Activated naive CD8-positive, alpha-beta T cell treated with anti-CD3 and anti-CD28 coated beads, Interleukin-2, amount 10 ng/mL, durations not matched to agents 7 days and 5 days (primary cell): ENCODE measurements at regions not wholly inside any gene's neighbourhood (a gene's known extent, or its start where the extent isn't known, plus 50 kb on each side); places are given as distances from the start of the nearest gene placed in this dataset.
A peak's percentile ranks its signal among the peaks of the same experiment; 100 is the strongest.

ENCODE experiments used
- ATAC-seq: fragments of 150-1000 bp; cut with Tn5 transposase; one replicate; pipeline ENCODE4 v1.10.0; 2021; ENCODE audit warnings: low read depth, moderate library complexity
- POLR2A ChIA-PET: fragments of 350-600 bp; sonication (Branson Sonifier 250); formaldehyde crosslinking; loops from one replicate; lab custom pipeline; 2021; ENCODE audit warnings: antibody characterized with exemption; lab: Charles Lee
- DNase-seq: peaks from one replicate; pipeline ENCODE4 v3.0.0; 2021
- H3K27ac Mint-ChIP-seq: one replicate; pipeline ENCODE4 v1.8.0; 2022; ENCODE audit warnings: mild to moderate bottlenecking, mixed read lengths
- H3K27me3 Mint-ChIP-seq: one replicate; pipeline ENCODE4 v1.8.0; 2022; ENCODE audit warnings: mild to moderate bottlenecking, moderate library complexity, mixed read lengths
- H3K36me3 Mint-ChIP-seq: one replicate; pipeline ENCODE4 v1.8.0; 2021; ENCODE audit warnings: mild to moderate bottlenecking, mixed read lengths
- H3K4me1 Mint-ChIP-seq: one replicate; pipeline ENCODE4 v1.8.0; 2021; ENCODE audit warnings: mixed read lengths
- H3K4me3 Mint-ChIP-seq: one replicate; pipeline ENCODE4 v1.8.0; 2022; ENCODE audit warnings: mild to moderate bottlenecking, moderate library complexity, mixed read lengths
- H3K9me3 Mint-ChIP-seq: one replicate; pipeline ENCODE4 v1.8.0; 2021; ENCODE audit warnings: mixed read lengths

DNA sequence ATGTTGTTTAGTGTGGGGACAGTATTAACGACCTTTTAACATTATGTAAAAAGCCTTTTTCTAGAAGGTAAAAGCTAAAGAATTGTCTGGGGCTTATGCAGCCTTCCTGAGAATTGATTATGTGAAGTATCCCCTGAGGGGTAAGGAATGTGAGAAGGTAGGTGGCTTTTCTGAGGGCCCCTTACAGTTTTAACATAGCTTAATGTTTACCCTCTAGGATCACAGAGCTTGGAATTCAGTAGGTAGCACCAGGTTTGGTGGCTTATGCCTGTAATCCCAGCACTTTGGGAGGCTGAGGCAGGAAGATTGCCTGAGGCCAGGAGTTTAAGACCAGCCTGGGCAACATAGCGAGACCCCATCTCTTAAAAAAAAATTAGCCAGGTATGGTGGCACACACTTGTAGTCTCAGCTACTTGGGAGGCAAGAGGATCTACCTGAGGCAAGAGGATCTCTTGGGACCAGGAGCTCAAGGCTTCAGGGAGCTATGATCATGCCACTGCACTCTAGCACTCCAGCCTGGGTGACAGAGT lies 101.3 kb downstream of the OLFM4 start:
- Mint-ChIP-seq H3K27ac (no peak overlapping the region), H3K4me1 (no peaks in the 10 kb centered on the region), H3K4me3 (no peak overlapping the region), H3K27me3 (peaks cover 1% of the 10 kb centered on the region), H3K9me3 (no peaks in the 10 kb centered on the region), H3K36me3 (no peaks in the 10 kb centered on the region)
- POLR2A ChIA-PET: no interaction called here
- DNase-seq (no peak), ATAC-seq (no peak)

DNA sequence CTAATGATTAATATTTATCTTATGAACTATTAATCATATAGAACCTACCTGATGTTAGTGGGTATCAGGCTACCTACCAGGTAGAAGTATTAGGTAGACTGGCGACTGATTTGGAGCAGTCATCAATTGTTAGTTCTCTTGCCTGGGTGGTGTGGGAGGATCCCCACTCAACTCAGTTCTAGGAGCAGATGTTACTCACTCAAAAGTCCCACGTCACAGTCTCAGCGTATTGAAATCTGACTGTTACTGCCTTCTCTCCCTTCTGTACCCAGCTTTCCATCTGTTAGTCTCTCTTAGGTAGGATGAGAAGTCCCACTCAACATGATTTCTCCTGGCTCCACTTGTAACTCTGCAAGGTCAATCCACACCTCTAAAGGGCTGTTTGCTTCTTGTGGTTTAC lies 102.7 kb downstream of the OLFM4 start:
- ATAC-seq (no peak), DNase-seq (no peak)
- Mint-ChIP-seq H3K9me3 (no peaks in the 10 kb centered on the region), H3K27ac (no peak overlapping the region), H3K4me1 (no peaks in the 10 kb centered on the region), H3K36me3 (no peaks in the 10 kb centered on the region), H3K27me3 (peaks cover 1% of the 10 kb centered on the region), H3K4me3 (no peak overlapping the region)
- POLR2A ChIA-PET: no interaction called here

DNA sequence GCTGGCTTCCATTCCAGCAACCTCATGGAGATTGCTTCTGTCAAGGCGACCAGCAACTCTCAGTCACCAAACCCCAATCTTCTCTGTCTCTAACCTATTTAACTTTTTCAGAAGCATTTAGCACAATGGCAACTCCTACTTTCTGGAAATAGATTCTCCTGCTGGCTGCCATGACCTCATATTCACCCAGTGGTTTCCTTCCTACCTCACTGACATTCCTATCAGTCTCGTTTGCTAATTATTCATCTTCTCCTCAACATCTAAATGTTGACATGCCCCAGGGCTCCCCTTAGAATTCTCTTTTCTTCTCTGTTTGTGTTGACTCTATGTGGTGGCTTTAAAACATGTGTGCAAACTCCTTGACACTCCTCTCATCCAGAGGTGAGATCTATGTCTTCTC lies 106.7 kb downstream of the OLFM4 start:
- H3K4me1 Mint-ChIP-seq: no peaks in the 10 kb centered on the region
- H3K4me3 Mint-ChIP-seq: no peak overlapping the region
- no peak overlapping the region for H3K27ac Mint-ChIP-seq
- POLR2A ChIA-PET: no interaction called here
- ATAC-seq: no peak
- no peaks in the 10 kb centered on the region for H3K36me3 Mint-ChIP-seq
- H3K9me3 Mint-ChIP-seq: no peaks in the 10 kb centered on the region
- no peak for DNase-seq
- peaks cover 1% of the 10 kb centered on the region for H3K27me3 Mint-ChIP-seq

DNA sequence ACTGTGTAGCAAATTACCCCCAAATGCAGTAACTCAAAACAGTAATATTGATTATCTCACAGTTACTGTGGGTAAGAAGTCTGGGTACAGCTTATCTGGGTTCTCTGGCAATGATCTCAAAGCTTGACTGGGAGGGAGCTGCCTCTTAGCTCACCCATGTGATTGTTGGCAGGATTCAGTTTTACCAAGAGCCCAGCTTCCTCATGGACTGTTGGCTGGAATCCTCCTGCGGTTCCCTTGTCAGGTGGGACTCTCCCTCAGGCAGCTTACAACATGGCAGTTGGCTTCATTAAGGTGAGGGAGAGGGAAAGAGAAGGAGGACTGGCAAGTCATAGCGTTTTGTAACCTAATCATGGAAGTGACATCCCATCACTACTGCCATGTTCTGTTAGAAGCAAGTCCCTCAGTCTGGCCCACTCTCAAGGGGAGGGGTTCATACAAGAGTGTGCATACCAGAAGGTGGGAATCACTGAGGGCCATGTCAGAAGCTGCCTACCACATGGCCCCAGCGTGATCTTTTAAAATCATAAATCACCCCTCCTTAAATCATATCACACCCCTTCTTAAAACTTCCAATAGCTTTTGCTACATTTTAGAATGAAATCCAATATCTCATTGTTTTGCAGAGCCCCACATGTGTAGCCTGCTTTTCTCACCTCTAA lies 108.1 kb downstream of the OLFM4 start:
- Mint-ChIP-seq H3K4me3 (no peak overlapping the region), H3K27ac (no peak overlapping the region), H3K27me3 (no peaks in the 10 kb centered on the region), H3K9me3 (no peaks in the 10 kb centered on the region), H3K4me1 (no peaks in the 10 kb centered on the region), H3K36me3 (no peaks in the 10 kb centered on the region)
- ATAC-seq (no peak), DNase-seq (no peak)
- POLR2A ChIA-PET: no interaction called here

DNA sequence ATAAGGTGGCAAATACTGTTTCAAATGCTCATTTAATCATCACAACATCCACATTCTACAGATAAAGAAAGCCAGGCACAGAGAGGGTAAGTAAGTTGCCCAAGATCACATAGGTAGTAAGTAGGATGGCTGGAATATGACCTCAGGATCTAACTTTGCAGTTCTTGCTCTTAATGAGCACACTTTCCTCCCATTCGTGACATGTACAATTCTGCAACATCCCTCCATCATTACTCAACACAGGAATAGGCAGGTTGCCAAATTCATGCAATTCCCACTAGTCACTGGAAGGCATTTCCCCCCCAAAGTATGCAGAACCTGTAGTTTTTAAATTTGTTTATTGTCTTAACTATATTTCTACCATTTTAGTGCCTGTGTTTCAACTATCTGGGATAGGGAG lies 109.2 kb downstream of the OLFM4 start:
- no peak for ATAC-seq
- H3K27me3 Mint-ChIP-seq: no peaks in the 10 kb centered on the region
- no peaks in the 10 kb centered on the region for H3K9me3 Mint-ChIP-seq
- DNase-seq: no peak
- H3K36me3 Mint-ChIP-seq: no peaks in the 10 kb centered on the region
- H3K4me1 Mint-ChIP-seq: no peaks in the 10 kb centered on the region
- POLR2A ChIA-PET: no interaction called here
- no peak overlapping the region for H3K4me3 Mint-ChIP-seq
- no peak overlapping the region for H3K27ac Mint-ChIP-seq

DNA sequence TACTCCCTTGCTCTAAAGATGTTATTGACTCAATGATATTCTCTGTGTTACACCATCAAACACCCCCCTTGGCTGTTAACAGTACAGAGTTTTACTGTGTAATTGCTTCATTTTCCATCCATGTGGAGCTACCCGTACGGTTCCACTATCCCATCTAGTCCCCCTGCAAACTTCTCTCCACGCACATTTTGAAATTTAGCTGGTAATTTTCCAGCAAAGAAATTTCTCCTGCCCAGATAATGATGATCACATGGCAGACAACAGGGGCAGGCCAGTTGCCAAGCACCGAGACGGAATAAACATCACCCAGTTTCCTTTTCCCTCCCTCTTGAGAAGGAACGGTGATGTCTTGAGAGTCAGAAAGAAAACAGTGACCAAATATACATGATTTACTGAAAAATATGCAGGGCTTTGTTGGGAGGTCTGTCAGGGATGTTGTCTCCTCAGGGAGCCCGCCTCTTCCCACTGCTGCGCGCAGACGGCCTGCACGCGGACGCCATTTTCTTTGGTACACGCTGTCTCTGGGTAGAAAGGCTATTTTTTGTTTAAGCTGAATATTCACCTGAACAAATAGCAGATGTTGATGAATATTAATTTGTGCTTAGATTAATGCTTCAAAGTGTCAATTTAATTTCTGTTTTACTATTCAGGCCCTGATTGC lies 109.9 kb downstream of the OLFM4 start:
- ATAC-seq (no peak), DNase-seq (no peak)
- POLR2A ChIA-PET: no interaction called here
- Mint-ChIP-seq H3K27ac (no peak overlapping the region), H3K4me3 (no peak overlapping the region), H3K9me3 (no peaks in the 10 kb centered on the region), H3K4me1 (no peaks in the 10 kb centered on the region), H3K27me3 (no peaks in the 10 kb centered on the region), H3K36me3 (no peaks in the 10 kb centered on the region)

DNA sequence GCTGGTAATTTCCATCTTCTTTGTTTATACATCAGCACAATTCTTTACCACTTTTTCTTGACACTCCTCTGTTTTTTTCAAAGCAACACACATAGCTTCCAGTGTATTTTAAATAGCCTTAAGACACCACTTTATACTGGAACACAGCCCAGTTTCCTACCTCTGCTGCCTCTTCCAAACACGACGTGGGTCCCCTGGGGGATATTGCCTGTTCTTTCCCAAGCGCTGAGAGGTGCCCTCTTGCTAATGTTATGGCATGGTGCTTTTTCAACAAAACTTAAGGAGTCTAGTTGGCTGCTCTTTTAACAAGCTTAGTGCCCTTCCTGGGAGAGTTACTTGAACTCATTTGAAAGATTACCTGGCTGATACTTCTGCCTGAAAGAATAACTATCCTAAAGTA lies 112.7 kb downstream of the OLFM4 start:
- POLR2A ChIA-PET: no interaction called here
- DNase-seq: no peak

DNA sequence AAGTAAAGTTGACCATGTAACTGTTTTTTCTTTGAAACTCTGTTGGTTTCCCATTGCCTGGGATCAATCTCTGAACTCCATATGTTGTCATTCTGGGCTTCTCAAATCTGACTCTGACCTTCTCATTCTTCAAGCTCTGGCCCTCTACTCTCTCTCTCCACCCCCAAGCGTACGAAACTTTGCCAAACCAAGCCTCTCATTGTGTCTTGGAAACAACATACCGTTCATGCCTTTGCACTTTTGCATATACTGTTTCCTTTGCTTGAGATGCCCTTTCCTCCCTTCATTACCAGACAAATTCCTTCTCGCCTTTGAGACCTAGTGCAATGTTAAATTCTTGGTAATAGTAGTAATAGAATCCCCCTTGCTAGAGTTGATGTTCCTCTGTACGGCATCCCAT lies 113.7 kb downstream of the OLFM4 start:
- H3K27ac Mint-ChIP-seq: no peak overlapping the region
- DNase-seq (no peak), ATAC-seq (no peak)
- no peaks in the 10 kb centered on the region for H3K9me3 Mint-ChIP-seq
- H3K36me3 Mint-ChIP-seq: no peaks in the 10 kb centered on the region
- no peak overlapping the region for H3K4me3 Mint-ChIP-seq
- POLR2A ChIA-PET: no interaction called here
- no peaks in the 10 kb centered on the region for H3K27me3 Mint-ChIP-seq
- no peaks in the 10 kb centered on the region for H3K4me1 Mint-ChIP-seq

More for the DNA sequence above, 112.7 kb downstream of the OLFM4 start:
- Mint-ChIP-seq H3K4me3 (no peak overlapping the region), H3K36me3 (no peaks in the 10 kb centered on the region), H3K9me3 (no peaks in the 10 kb centered on the region), H3K27me3 (no peaks in the 10 kb centered on the region), H3K27ac (no peak overlapping the region), H3K4me1 (no peaks in the 10 kb centered on the region)
- no peak for ATAC-seq

DNA sequence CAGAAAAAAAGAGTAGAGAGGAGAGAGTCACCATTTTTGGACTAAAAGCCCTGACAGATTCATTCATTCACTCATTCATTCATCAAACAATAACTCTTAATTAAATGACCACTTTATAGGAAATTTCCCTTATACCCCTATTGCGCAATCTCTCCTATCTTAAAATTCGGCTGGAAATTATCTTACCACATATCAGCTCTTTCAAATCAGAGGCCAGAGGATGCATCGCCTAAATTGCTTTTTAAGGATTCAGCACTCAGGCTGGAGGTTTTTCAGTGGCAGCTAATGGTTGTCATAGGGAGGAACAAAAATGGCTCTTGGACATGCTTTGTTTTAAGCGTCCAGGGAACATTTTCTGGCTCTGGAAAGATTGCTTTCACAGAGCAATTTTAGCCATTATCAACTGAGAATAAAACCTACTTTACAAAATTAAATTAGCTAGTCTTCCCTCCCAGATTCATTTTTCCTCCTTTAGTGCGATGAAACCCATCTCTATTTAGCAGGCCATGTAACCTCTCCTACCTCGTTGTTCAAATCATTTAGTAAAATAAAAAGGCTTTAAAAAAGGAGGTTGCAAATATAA lies 115.2 kb downstream of the OLFM4 start:
- no peak overlapping the region for H3K27ac Mint-ChIP-seq
- H3K9me3 Mint-ChIP-seq: no peaks in the 10 kb centered on the region

DNA sequence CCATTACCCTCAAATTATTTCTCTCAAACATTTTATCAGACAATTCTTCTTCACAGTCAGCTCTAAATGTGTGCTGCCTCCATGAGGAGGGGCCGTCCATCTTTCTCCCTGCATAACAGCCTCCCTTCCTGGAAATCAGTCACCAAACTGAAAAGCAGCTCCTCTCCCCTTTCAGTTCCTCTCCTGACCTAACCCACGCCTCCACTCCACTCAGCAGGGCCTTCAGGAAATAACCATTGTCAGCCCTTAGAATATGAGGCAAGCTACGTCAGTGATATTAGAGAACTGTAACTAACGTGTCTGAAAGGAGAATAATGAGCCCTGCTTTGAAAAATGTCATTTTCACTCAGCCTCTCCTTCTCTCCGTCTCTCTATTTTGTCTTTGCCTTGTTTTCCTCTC lies 116.2 kb downstream of the OLFM4 start:
- Mint-ChIP-seq H3K36me3 (no peaks in the 10 kb centered on the region), H3K9me3 (no peaks in the 10 kb centered on the region), H3K4me1 (no peaks in the 10 kb centered on the region), H3K27me3 (no peaks in the 10 kb centered on the region), H3K4me3 (no peak overlapping the region), H3K27ac (no peak overlapping the region)
- no peak for DNase-seq
- ATAC-seq: no peak
- POLR2A ChIA-PET: no interaction called here

More for the DNA sequence above, 115.2 kb downstream of the OLFM4 start:
- Mint-ChIP-seq H3K4me3 (no peak overlapping the region), H3K27me3 (no peaks in the 10 kb centered on the region), H3K36me3 (no peaks in the 10 kb centered on the region), H3K4me1 (no peaks in the 10 kb centered on the region)
- DNase-seq: no peak
- ATAC-seq: no peak
- POLR2A ChIA-PET: no interaction called here

DNA sequence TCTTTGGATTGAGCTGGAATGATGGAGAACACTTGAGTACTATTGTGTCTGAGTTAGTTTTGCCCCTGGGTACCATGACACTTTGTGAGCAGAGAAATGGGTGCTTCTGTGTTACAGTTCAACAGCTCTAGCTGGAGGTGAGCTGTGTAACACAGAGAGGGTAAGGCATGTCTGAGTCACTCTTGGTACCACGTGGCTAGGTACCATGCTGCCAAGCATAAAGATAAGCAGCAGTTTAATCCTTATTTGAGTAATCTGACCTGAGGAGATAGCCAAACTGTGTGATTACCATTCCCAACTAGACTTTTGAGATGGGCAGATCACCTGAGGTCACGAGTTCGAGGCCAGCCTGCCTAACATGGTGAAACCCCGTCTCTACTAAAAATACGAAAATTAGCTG lies 122.0 kb downstream of the OLFM4 start:
- ATAC-seq: no peak
- Mint-ChIP-seq H3K27ac (no peak overlapping the region), H3K4me3 (no peak overlapping the region), H3K4me1 (peaks cover 9% of the 10 kb centered on the region), H3K36me3 (no peaks in the 10 kb centered on the region), H3K27me3 (peaks cover 2% of the 10 kb centered on the region), H3K9me3 (no peaks in the 10 kb centered on the region)
- POLR2A ChIA-PET: no interaction called here
- no peak for DNase-seq

DNA sequence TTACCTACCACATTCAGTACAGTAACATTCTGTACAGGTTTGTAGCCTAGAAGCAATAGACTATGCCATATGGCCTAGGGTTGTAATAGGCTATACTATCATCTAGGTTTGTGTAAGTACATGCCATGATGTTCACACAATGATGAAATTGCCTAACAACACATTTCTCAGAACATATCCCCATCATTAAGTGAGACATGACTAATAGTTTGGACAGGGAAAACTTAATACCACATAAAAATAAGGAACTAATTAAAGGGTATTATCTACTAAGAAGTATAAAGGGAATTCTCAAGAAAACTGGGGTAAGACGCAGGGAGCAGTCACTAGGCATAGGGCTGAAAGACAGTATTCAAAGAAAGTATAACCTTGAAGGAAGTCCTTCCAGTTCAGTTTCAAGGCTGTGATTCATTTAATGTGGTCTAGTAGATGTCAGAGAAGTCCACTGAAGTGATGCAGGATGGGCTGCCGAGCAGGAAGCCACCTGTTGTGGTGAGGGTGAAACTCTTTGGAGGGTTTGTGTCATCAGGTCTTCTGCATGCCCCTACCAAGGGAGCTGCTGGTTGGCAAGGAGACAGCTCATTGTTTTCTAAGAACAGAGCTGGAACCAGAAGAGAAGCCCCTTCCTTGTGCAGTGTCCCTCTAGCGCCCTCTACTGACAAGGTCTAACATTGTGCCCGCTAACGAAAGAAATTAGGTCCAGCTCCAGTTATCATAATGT lies 122.9 kb downstream of the OLFM4 start:
- H3K4me1 Mint-ChIP-seq: peaks cover 9% of the 10 kb centered on the region
- ATAC-seq: peak; percentile 85
- H3K36me3 Mint-ChIP-seq: no peaks in the 10 kb centered on the region
- DNase-seq: peak; percentile 27
- H3K27ac Mint-ChIP-seq: no peak overlapping the region
- POLR2A ChIA-PET: no interaction called here
- H3K9me3 Mint-ChIP-seq: no peaks in the 10 kb centered on the region
- H3K27me3 Mint-ChIP-seq: peaks cover 2% of the 10 kb centered on the region
- no peak overlapping the region for H3K4me3 Mint-ChIP-seq

DNA sequence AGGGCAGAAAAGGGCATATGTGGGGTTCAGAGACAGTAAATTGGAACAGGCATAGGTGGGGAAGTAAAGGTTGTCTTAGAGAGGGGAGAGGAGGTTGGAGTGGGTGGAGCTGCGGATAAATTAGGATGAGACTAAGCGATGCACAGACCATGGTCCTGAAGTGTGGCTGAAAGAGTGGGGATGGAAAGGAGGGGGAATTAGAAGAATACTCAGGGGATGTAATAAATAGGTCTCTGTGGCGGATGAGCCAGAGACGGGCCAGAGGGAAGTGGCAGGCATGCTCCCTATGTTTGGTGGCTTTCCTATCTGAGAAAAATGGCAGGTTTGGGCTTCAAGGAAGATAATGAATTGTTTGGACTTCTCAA lies 123.4 kb downstream of the OLFM4 start:
- POLR2A ChIA-PET: no interaction called here
- Mint-ChIP-seq H3K27me3 (peaks cover 2% of the 10 kb centered on the region), H3K27ac (no peak overlapping the region), H3K4me3 (no peak overlapping the region), H3K36me3 (no peaks in the 10 kb centered on the region), H3K4me1 (peaks cover 9% of the 10 kb centered on the region), H3K9me3 (no peaks in the 10 kb centered on the region)
- ATAC-seq (no peak), DNase-seq (no peak)
